GM12878 (cell line): ENCODE measurements at regions not wholly inside any gene's neighbourhood (a gene's known extent, or its start where the extent isn't known, plus 50 kb on each side); places are given as distances from the start of the nearest gene placed in this dataset.

Experiments used
- ATAC-seq: fragments of 200-7000 bp; cut with Tn5 transposase; 3 replicates; pipeline ENCODE4 v1.9.1; 2020; ENCODE audit warnings: mild to moderate bottlenecking, moderate library complexity
- BruUV-seq: library from RNA; stranded (reverse); fragments of 400-500 nt; replicated peaks from 2 replicates; lab custom pipeline; 2021; lab: Mats Ljungman, UMichigan
- CTCF ChIA-PET: fragments of 300-600 bp; sonication (Branson Sonifier 250); formaldehyde crosslinking; extraction: SDS; loops from one replicate; lab custom pipeline; 2021; ENCODE audit warnings: inconsistent platforms; lab: Yijun Ruan, JAX
- POLR2A ChIA-PET: fragments of 350-600 bp; formaldehyde crosslinking; extraction: SDS; loops from one replicate; lab custom pipeline; 2021; ENCODE audit warnings: inconsistent platforms; lab: Charles Lee
- RAD21 ChIA-PET: fragments of 300-600 bp; sonication (Branson Sonifier 250); formaldehyde crosslinking; loops from one replicate; lab custom pipeline; 2023; ENCODE audit warnings: antibody characterized with exemption; ENCODE audit not compliant: unreplicated experiment; lab: Charles Lee
- SMC1A ChIA-PET: fragments of 300-600 bp; sonication (Branson Sonifier 250); formaldehyde crosslinking; loops from one replicate; lab custom pipeline; 2023; ENCODE audit not compliant: unreplicated experiment, uncharacterized antibody; lab: Charles Lee
- DNase-seq: peaks from one replicate; pipeline ENCODE4 v3.0.0-alpha.2; 2011; ENCODE audit warnings: low read depth, low spot score
- FAIRE-seq: peaks from 3 replicates; lab custom pipeline; 2011; peaks lifted over from hg19 to GRCh38; lab: Jason Lieb, UNC
- H2AFZ ChIP-seq: 2 replicates; pipeline ENCODE4 v1.6.0; 2011; ENCODE audit warnings: low read depth, low read length, control low read depth; ENCODE audit not compliant: control insufficient read depth
- H3K27ac ChIP-seq: 2 replicates; pipeline ENCODE4 v1.5.1; 2011; ENCODE audit warnings: control low read depth; ENCODE audit not compliant: control insufficient read depth, insufficient read depth
- H3K27me3 ChIP-seq, 2 experiments: replicated peaks in 1 of 2; 2 replicates each; pipeline versions ENCODE4 v1.6.0 to v1.6.1; 2011; ENCODE audit warnings: low read length in 1 of 2; ENCODE audit not compliant: control insufficient read depth in 2 of 2, insufficient read depth in 2 of 2
- H3K36me3 ChIP-seq, 2 experiments: 2 replicates each; pipeline ENCODE4 v1.5.1; 2011; ENCODE audit warnings: low read length in 1 of 2; ENCODE audit not compliant: control insufficient read depth in 2 of 2, insufficient read depth in 2 of 2
- H3K4me1 ChIP-seq: 2 replicates; pipeline ENCODE4 v1.6.1; 2011; ENCODE audit warnings: mild to moderate bottlenecking, low read length, moderate library complexity, mixed read lengths; ENCODE audit not compliant: control insufficient read depth, insufficient read depth
- H3K4me2 ChIP-seq: 2 replicates; pipeline ENCODE4 v1.6.0; 2011; ENCODE audit warnings: control low read depth; ENCODE audit not compliant: control insufficient read depth, insufficient read depth
- H3K4me3 ChIP-seq: fragments of 200-600 bp; sonication (generic); 2 replicates; pipeline ENCODE4 v1.5.1; 2016
- H3K79me2 ChIP-seq: 2 replicates; pipeline ENCODE4 v1.6.0; 2011; ENCODE audit warnings: low read length; ENCODE audit not compliant: control insufficient read depth, insufficient read depth
- H3K9ac ChIP-seq: 2 replicates; pipeline ENCODE4 v1.8.0; 2011; ENCODE audit warnings: low read length, control low read depth, mixed read lengths; ENCODE audit not compliant: control insufficient read depth, insufficient read depth
- H3K9me3 ChIP-seq: replicated peaks from 3 replicates; pipeline ENCODE4 v1.5.1; 2011; ENCODE audit warnings: mild to moderate bottlenecking, low read length; ENCODE audit not compliant: control insufficient read depth, insufficient read depth
- H4K20me1 ChIP-seq: 2 replicates; pipeline ENCODE4 v1.6.0; 2011; ENCODE audit not compliant: control insufficient read depth, insufficient read depth
- ATF7 ChIP-seq: fragments of 450-650 bp; IDR thresholded peaks from 2 replicates; pipeline ENCODE4 v1.6.1; 2016; ENCODE audit warnings: low read depth, mild to moderate bottlenecking
- CBFB ChIP-seq: IDR thresholded peaks from 2 replicates; pipeline ENCODE4 v1.6.1; 2016; ENCODE audit warnings: antibody characterized with exemption, low read depth
- CBX3 ChIP-seq: fragments of 200-600 bp; sonication (generic); IDR thresholded peaks from 2 replicates; pipeline ENCODE4 v1.6.1; 2016; ENCODE audit warnings: low read depth, borderline replicate concordance
- CBX5 ChIP-seq: sonication (generic); IDR thresholded peaks from 2 replicates; pipeline ENCODE4 v1.6.1; 2016; ENCODE audit warnings: low read depth, moderate library complexity, mild to moderate bottlenecking, inconsistent platforms
- CHD2 ChIP-seq: IDR thresholded peaks from 2 replicates; pipeline ENCODE4 v1.6.1; 2011; ENCODE audit warnings: low read depth, low read length, improper control_type of control experiment, borderline replicate concordance
- MEF2B ChIP-seq: fragments of 450-650 bp; IDR thresholded peaks from 2 replicates; pipeline ENCODE4 v1.6.1; 2018; ENCODE audit warnings: mild to moderate bottlenecking, moderate library complexity; ENCODE audit not compliant: partially characterized antibody, poor library complexity, severe bottlenecking
- MXI1 ChIP-seq: fragments of 150-350 bp; IDR thresholded peaks from 2 replicates; pipeline ENCODE4 v1.6.1; 2011; ENCODE audit warnings: low read depth, mild to moderate bottlenecking, inconsistent platforms, low read length, improper control_type of control experiment
- MYC ChIP-seq: IDR thresholded peaks from 2 replicates; pipeline ENCODE4 v1.6.1; 2011; ENCODE audit warnings: mild to moderate bottlenecking, low read length, moderate library complexity, inconsistent platforms; ENCODE audit not compliant: insufficient read depth, insufficient replicate concordance, insufficient read length, severe bottlenecking
- NFIC ChIP-seq: IDR thresholded peaks from 2 replicates; pipeline ENCODE4 v1.6.1; 2012; ENCODE audit warnings: low read depth, mild to moderate bottlenecking, inconsistent platforms, low read length, moderate library complexity
- NKRF ChIP-seq: fragments of 450-650 bp; conservative IDR thresholded peaks from 2 replicates; pipeline ENCODE4 v1.6.1; 2017; ENCODE audit warnings: mild to moderate bottlenecking, moderate library complexity
- REST ChIP-seq: IDR thresholded peaks from 2 replicates; pipeline ENCODE4 v1.6.1; 2012; ENCODE audit warnings: mild to moderate bottlenecking, low read depth, low read length
- SREBF2 ChIP-seq: IDR thresholded peaks from 2 replicates; pipeline ENCODE4 v1.6.1; 2012; ENCODE audit warnings: mild to moderate bottlenecking, low read length
- SUZ12 ChIP-seq: fragments of 200-600 bp; sonication (generic); IDR thresholded peaks from one replicate; pipeline ENCODE4 v1.6.1; 2018; ENCODE audit warnings: antibody characterized with exemption, mild to moderate bottlenecking; ENCODE audit not compliant: unreplicated experiment
- WRNIP1 ChIP-seq: IDR thresholded peaks from 2 replicates; pipeline ENCODE4 v1.6.1; 2011; ENCODE audit warnings: low read depth, low read length, improper control_type of control experiment, borderline replicate concordance
- WGBS: methylation state at CpG from one replicate; pipeline ENCODE4 v1.1.6; 2016; ENCODE audit warnings: low lambda C conversion rate; ENCODE audit not compliant: insufficient replicate concordance, insufficient coverage; ENCODE audit errors: missing lambda C conversion rate; 5-methylcytosine and 5-hydroxymethylcytosine counted together
- in situ Hi-C: fragments of 300-500 bp; cut with MboI; formaldehyde crosslinking; loops from 9 replicates; pipeline ENCODE4 v1.14.3; 2018; ENCODE audit warnings: mixed read lengths
- intact Hi-C: fragments of 100-400 bp; cut with micrococcal nuclease; formaldehyde crosslinking; loops from one replicate; pipeline ENCODE4 v1.14.2; 2022; ENCODE audit not compliant: unreplicated experiment

- no peak for TF ChIP-seq MXI1
- no peak for TF ChIP-seq CHD2
- TF ChIP-seq NFIC: no peak
- no peak for TF ChIP-seq SUZ12
- no peak for TF ChIP-seq CBFB
- TF ChIP-seq CBX5: no peak
These were observed 617.4 kb downstream of the CCDC85A start (continued) for GRCh38 chr2:56801214-56801613.

GRCh38 chr2:56801770-56802169 lies 618.0 kb downstream of the CCDC85A start:
- intact Hi-C loops: no loop called here
- POLR2A ChIA-PET: no interaction called here
- no peak for TF ChIP-seq ATF7
- TF ChIP-seq MYC: no peak
- TF ChIP-seq REST: no peak
- TF ChIP-seq SUZ12: no peak
- no peak for TF ChIP-seq WRNIP1
- no peak for TF ChIP-seq SREBF2
- no peak for TF ChIP-seq NKRF
- TF ChIP-seq CBX3: no peak
- TF ChIP-seq MEF2B: no peak
- Histone ChIP-seq H3K4me2 (no peak overlapping the region), H3K9ac (no peak overlapping the region), H3K79me2 (no peaks in the 10 kb centered on the region), H3K27me3 (no peaks in the 10 kb centered on the region; a peak in 1 of 4 replicates), H3K27ac (no peak overlapping the region), H4K20me1 (no peaks in the 10 kb centered on the region), H3K4me3 (no peak overlapping the region), H3K4me1 (no peaks in the 10 kb centered on the region), H3K36me3 (no peaks in the 10 kb centered on the region), H3K9me3 (no peaks in the 10 kb centered on the region), H2AFZ (no peak overlapping the region)
- CTCF ChIA-PET: no interaction called here
- no peak for FAIRE-seq
- in situ Hi-C loops: no loop called here
- RAD21 ChIA-PET: no interaction called here
- 2% methylated on average over 3 of the region's 3 CpGs for WGBS
- ATAC-seq: no peak
- DNase-seq: no peak
- SMC1A ChIA-PET: no interaction called here
- no TSS peak for BruUV-seq
